SK-N-SH treated with all-trans-retinoic acid at 6 μM for 48 hours (cell line): ENCODE measurements at regions not wholly inside any gene's neighbourhood (a gene's known extent, or its start where the extent isn't known, plus 50 kb on each side); places are given as distances from the start of the nearest gene placed in this dataset.

ENCODE experiments used
- ESRRG ChIP-seq: fragments of 250-450 bp; sonication (Bioruptor Pico); IDR thresholded peaks from 2 replicates; pipeline ENCODE4 v1.6.1; 2021; ENCODE audit warnings: mild to moderate bottlenecking
- ZNF8 ChIP-seq: fragments of 450-650 bp; formaldehyde crosslinking; IDR thresholded peaks from 2 replicates; pipeline ENCODE4 v1.5.0; 2020; ENCODE audit warnings: mild to moderate bottlenecking, moderate library complexity
- TF ChIP-seq, protein P1 (sequence below): fragments of 250-450 bp; sonication (Bioruptor Pico); IDR thresholded peaks from 2 replicates; pipeline ENCODE4 v1.8.0; 2021; ENCODE audit warnings: low read depth, mild to moderate bottlenecking, moderate library complexity, borderline replicate concordance
- TF ChIP-seq, protein P2 (sequence below): fragments of 250-450 bp; sonication (Bioruptor Pico); IDR thresholded peaks from 2 replicates; pipeline ENCODE4 v1.5.1; 2020; ENCODE audit warnings: low read depth, mild to moderate bottlenecking, moderate library complexity

DNA sequence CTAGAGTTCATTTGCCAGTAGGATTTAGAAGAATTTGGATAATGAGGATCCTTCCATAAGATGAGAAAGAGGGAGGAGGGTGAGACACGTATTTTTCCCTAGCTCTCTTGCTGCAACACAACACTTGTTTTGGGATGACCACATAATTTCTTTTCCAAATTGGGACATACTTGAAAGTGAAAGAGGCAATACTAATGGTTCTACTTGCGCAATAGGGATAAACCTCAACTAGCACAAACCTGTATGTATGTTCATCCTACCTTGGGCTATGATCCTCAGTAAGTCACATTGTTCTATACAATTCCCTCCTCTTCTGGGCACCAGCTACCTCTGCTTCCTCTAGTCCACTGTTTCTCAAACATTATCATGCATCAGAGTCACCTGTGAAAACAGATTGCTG lies 1208.8 kb upstream of the LRRTM1 start:
- TF ChIP-seq ZNF8 (CRISPR knock-in tag) (no peak), ESRRG (CRISPR knock-in tag) (no peak)
- TF ChIP-seq, protein P1, sequence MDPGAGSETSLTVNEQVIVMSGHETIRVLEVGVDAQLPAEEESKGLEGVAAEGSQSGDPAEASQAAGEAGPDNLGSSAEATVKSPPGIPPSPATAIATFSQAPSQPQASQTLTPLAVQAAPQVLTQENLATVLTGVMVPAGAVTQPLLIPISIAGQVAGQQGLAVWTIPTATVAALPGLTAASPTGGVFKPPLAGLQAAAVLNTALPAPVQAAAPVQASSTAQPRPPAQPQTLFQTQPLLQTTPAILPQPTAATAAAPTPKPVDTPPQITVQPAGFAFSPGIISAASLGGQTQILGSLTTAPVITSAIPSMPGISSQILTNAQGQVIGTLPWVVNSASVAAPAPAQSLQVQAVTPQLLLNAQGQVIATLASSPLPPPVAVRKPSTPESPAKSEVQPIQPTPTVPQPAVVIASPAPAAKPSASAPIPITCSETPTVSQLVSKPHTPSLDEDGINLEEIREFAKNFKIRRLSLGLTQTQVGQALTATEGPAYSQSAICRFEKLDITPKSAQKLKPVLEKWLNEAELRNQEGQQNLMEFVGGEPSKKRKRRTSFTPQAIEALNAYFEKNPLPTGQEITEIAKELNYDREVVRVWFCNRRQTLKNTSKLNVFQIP (CRISPR knock-in tag), result no peak
- TF ChIP-seq, protein P2, sequence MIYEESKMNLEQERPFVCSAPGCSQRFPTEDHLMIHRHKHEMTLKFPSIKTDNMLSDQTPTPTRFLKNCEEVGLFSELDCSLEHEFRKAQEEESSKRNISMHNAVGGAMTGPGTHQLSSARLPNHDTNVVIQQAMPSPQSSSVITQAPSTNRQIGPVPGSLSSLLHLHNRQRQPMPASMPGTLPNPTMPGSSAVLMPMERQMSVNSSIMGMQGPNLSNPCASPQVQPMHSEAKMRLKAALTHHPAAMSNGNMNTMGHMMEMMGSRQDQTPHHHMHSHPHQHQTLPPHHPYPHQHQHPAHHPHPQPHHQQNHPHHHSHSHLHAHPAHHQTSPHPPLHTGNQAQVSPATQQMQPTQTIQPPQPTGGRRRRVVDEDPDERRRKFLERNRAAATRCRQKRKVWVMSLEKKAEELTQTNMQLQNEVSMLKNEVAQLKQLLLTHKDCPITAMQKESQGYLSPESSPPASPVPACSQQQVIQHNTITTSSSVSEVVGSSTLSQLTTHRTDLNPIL, result no peak
